HG02571 (cell line): ENCODE measurements at regions not wholly inside any gene's neighbourhood (a gene's known extent, or its start where the extent isn't known, plus 50 kb on each side); places are given as distances from the start of the nearest gene placed in this dataset.

Experiments used
- ATAC-seq: cut with Tn5 transposase; IDR thresholded peaks from one replicate; pipeline ENCODE4 v1.9.1; 2021; ENCODE audit warnings: mild to moderate bottlenecking, moderate library complexity; ENCODE audit not compliant: unreplicated experiment

GRCh38 chr5:17163221-17163620 is 54.2 kb upstream of the BASP1 start:
- no peak for ATAC-seq

DNA sequence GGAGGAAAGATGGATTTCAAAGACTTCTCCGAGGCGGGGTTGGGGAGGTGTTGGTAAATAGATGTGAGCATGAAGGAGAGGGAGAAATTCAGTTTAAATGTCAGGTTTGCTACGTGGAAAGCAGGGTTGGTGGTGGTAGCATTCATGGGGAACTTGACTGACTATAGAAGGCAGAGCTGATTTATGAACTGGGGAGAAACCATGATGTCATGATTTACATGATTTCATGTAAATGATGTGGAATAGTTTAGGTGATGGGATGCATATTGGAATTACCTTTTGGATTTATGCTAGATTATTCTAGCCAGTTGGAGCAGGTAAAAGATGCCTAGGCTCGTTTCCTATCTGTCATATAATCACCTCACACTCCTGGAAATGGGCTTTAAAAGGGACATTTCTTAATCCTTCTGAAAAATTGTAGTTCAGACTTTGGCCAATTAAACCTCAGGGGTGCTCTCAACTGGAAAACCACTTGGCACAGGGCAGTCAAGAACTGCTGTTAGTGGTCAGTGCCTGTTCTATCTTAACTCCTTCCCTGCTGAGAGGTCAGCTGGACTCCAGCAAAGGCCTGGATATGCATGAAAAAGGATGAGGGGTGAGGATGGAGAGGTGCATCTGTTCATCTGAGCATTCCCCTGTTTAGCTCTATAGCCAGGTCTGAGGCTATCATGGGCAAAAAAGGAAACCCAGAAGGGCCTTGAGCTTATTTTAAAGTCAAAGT is 50.1 kb upstream of the BASP1 start:
- ATAC-seq: no peak
